Mesothelial cell of epicardium (in vitro differentiated cells): ENCODE measurements at regions not wholly inside any gene's neighbourhood (a gene's known extent, or its start where the extent isn't known, plus 50 kb on each side); places are given as distances from the start of the nearest gene placed in this dataset.

Source experiments
- DNase-seq, 2 experiments: peaks; one replicate each; pipeline ENCODE4 v3.0.0; 2021; ENCODE audit warnings: low spot score in 2 of 2; ENCODE audit not compliant: unreplicated experiment in 2 of 2
- H3K27ac Mint-ChIP-seq: 2 replicates; pipeline ENCODE4 v1.8.0; 2021; ENCODE audit warnings: mixed read lengths
- H3K27me3 Mint-ChIP-seq: 2 replicates; pipeline ENCODE4 v1.8.0; 2021; ENCODE audit warnings: low read depth, mixed read lengths
- H3K36me3 Mint-ChIP-seq: 2 replicates; pipeline ENCODE4 v1.8.0; 2021; ENCODE audit warnings: mixed read lengths
- H3K4me1 Mint-ChIP-seq: 2 replicates; pipeline ENCODE4 v1.8.0; 2021; ENCODE audit warnings: mixed read lengths
- H3K4me3 Mint-ChIP-seq: 2 replicates; pipeline ENCODE4 v1.8.0; 2021; ENCODE audit warnings: mild to moderate bottlenecking, moderate library complexity, mixed read lengths
- H3K9me3 Mint-ChIP-seq: 2 replicates; pipeline ENCODE4 v1.8.0; 2021; ENCODE audit warnings: mixed read lengths
- TF ChIP-seq, protein P1 (sequence below): fragments of 200-600 bp; sonication (generic); IDR thresholded peaks from one replicate; pipeline ENCODE4 v1.5.0; 2021; ENCODE audit warnings: antibody characterized with exemption; ENCODE audit not compliant: unreplicated experiment

DNA sequence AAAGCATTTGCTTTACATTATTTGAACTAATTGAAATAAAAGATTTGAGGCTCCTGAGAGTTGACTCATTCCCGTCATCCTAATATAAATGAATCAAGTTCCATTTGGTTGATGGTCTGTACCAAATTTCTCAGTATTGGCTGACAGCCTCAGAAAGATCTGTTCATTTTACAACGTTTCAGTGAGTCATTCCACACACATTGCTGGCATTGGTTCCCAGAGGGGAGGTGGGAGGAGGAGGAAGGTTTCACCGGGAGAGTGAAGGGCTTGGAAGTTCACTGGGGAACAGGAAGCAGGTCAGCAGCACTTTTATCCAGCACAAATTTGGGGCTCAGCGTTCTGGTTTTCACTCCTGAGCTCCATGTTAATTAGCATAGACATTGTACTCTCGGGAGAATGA is 176.7 kb upstream of the CADPS start:
- H3K36me3 Mint-ChIP-seq = no peaks in the 10 kb centered on the region
- H3K4me1 Mint-ChIP-seq = peaks cover 3% of the 10 kb centered on the region
- peaks cover 4% of the 10 kb centered on the region for H3K9me3 Mint-ChIP-seq
- TF ChIP-seq, protein P1, sequence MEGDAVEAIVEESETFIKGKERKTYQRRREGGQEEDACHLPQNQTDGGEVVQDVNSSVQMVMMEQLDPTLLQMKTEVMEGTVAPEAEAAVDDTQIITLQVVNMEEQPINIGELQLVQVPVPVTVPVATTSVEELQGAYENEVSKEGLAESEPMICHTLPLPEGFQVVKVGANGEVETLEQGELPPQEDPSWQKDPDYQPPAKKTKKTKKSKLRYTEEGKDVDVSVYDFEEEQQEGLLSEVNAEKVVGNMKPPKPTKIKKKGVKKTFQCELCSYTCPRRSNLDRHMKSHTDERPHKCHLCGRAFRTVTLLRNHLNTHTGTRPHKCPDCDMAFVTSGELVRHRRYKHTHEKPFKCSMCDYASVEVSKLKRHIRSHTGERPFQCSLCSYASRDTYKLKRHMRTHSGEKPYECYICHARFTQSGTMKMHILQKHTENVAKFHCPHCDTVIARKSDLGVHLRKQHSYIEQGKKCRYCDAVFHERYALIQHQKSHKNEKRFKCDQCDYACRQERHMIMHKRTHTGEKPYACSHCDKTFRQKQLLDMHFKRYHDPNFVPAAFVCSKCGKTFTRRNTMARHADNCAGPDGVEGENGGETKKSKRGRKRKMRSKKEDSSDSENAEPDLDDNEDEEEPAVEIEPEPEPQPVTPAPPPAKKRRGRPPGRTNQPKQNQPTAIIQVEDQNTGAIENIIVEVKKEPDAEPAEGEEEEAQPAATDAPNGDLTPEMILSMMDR = no peak
- H3K4me3 Mint-ChIP-seq = no peak overlapping the region
- no peak for DNase-seq
- peaks cover 18% of the 10 kb centered on the region for H3K27me3 Mint-ChIP-seq
- H3K27ac Mint-ChIP-seq = no peak overlapping the region

DNA sequence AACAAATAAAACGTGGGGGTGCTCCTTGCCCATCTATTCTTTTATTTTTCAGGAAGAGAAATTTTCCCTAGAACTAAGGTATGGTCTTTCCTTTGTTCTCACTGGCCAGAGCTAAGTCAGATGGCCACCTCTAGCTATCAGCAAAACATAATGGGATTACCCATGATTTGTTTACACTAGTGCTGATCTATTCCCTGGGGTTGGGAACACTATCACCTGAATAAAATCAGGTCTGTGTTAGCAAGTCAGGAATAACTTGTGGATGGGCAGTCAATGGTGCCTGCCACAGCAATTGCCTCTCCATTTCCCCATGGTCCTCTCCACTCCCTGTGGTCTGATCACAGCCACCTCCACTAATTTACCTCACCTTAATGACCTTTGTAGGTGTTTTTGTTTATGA is 181.7 kb upstream of the CADPS start:
- Mint-ChIP-seq H3K9me3 (peaks cover 4% of the 10 kb centered on the region), H3K4me3 (no peak overlapping the region), H3K27ac (no peak overlapping the region), H3K4me1 (peaks cover 2% of the 10 kb centered on the region), H3K27me3 (peaks cover 28% of the 10 kb centered on the region), H3K36me3 (no peaks in the 10 kb centered on the region)
- TF ChIP-seq, protein P1 = no peak
- no peak for DNase-seq

DNA sequence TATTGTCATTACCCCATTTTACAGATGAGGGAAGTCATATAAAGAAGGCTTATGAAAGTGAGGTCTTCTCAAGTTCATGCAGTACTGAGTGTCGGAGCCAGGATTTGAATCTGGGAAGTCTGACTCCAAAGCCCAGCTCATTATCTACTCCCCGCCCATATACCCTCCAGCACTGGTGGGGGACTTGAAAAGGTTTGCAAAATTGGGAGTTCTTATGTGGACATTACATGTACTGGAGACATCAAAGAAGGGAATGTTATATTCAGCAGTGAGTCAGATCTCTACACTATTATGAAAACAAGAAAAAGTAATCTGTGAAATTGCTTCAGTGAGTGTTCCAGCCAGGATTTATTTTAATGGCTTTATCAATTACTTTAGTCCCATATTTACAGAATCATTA is 185.2 kb upstream of the CADPS start:
- H3K9me3 Mint-ChIP-seq = no peaks in the 10 kb centered on the region
- no peak overlapping the region for H3K27ac Mint-ChIP-seq
- H3K36me3 Mint-ChIP-seq = no peaks in the 10 kb centered on the region
- peaks cover 27% of the 10 kb centered on the region for H3K27me3 Mint-ChIP-seq
- no peaks in the 10 kb centered on the region for H3K4me1 Mint-ChIP-seq
- TF ChIP-seq, protein P1 = no peak
- no peak for DNase-seq
- no peak overlapping the region for H3K4me3 Mint-ChIP-seq

DNA sequence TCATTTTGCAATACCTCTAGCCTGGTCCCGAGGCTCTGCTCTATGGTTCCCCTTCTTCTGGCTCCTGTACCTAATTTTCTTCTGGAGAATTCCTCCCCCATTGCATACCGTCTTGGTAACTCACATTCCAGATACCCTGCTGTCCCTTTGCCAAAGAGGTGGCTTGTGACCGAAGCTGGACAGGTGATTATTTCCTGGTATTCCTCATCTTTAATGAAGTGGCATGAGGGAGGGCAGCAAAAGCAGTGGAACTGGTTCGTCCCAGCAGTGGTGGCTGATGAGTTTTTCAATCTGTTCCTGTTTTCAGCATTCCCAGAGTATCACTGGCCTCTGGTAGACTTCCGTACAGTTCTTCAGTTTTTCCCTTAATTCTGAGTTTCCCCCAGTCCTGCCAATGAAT is 186.2 kb upstream of the CADPS start:
- DNase-seq = no peak
- no peak overlapping the region for H3K4me3 Mint-ChIP-seq
- no peak overlapping the region for H3K27ac Mint-ChIP-seq
- TF ChIP-seq, protein P1 = no peak
- H3K27me3 Mint-ChIP-seq = peaks cover 26% of the 10 kb centered on the region
- H3K9me3 Mint-ChIP-seq = no peaks in the 10 kb centered on the region
- no peaks in the 10 kb centered on the region for H3K36me3 Mint-ChIP-seq
- no peaks in the 10 kb centered on the region for H3K4me1 Mint-ChIP-seq

DNA sequence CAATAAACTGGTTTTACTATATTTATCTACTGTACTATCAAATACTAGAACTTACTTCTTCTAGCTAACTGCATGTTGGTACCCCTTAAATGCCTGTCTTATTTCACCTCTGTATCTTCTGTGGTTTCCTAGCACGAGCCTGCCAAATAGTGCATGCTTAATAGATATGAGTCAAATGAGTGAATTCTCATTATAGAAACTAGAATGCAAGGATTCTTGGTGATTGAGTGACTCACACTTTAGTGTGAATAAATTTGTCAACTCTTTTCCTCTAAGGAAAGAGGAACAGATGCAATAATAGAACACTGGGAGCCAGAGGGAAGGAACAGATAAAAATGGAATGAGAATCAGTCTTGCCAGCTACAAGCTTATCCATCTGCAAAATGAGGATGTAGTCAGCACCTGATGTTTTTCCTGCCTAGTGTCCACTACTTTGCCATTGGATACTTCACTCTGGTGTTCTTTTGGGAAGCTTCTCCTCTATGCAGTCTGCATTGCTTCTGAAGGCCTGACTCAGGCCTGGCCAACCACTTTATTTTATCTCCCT is 189.1 kb upstream of the CADPS start:
- DNase-seq = no peak
- Mint-ChIP-seq H3K27me3 (peaks cover 15% of the 10 kb centered on the region), H3K4me3 (no peak overlapping the region), H3K36me3 (no peaks in the 10 kb centered on the region), H3K4me1 (no peaks in the 10 kb centered on the region), H3K27ac (no peak overlapping the region), H3K9me3 (peaks cover 6% of the 10 kb centered on the region)
- TF ChIP-seq, protein P1 = no peak
